Gastroesophageal sphincter (tissue), 4 donors: ENCODE measurements at regions not wholly inside any gene's neighbourhood (a gene's known extent, or its start where the extent isn't known, plus 50 kb on each side); places are given as distances from the start of the nearest gene placed in this dataset.

Experiments used
- ATAC-seq: fragments of 150-250 bp; one replicate; pipeline ENCODE4 v1.9.1; 2016; ENCODE audit warnings: mild to moderate bottlenecking, moderate library complexity
- H3K27ac ChIP-seq, 4 donors: fragments of 200-600 bp; sonication (generic) in 3 of 4; 1 replicate in 3 of 4; 2 replicates in 1 of 4; pipeline ENCODE4 v1.5.1; 2016 to 2019
- H3K27me3 ChIP-seq: fragments of 200-600 bp; sonication (generic); one replicate; pipeline ENCODE4 v1.5.1; 2019
- H3K36me3 ChIP-seq, 2 donors: fragments of 200-600 bp; sonication (generic); one replicate each; pipeline ENCODE4 v1.5.1; 2019; ENCODE audit warnings: control low read depth in 1 of 2
- H3K4me1 ChIP-seq, 3 donors: fragments of 200-600 bp; sonication (generic); 1 replicate in 2 of 3; 2 replicates in 1 of 3; pipeline ENCODE4 v1.5.1; 2016 to 2019; ENCODE audit warnings: control low read depth in 2 of 3
- H3K4me3 ChIP-seq, 2 donors: fragments of 200-600 bp; sonication (generic); one replicate each; pipeline ENCODE4 v1.5.1; 2019; ENCODE audit warnings: mild to moderate bottlenecking in 1 of 2, moderate library complexity in 1 of 2
- H3K9me3 ChIP-seq, 3 donors: fragments of 200-600 bp; sonication (generic); one replicate each; pipeline ENCODE4 v1.5.1; 2017 to 2019; ENCODE audit warnings: control low read depth in 2 of 3
- CTCF ChIP-seq, 4 experiments: fragments of 200-600 bp in 2 of 4; fragments of 450-650 bp in 2 of 4; sonication (generic) in 1 of 4; IDR thresholded peaks; one replicate each; pipeline ENCODE4 v1.5.1; 2017 to 2019; ENCODE audit warnings: antibody characterized with exemption in 4 of 4, mild to moderate bottlenecking in 2 of 4, moderate library complexity in 2 of 4
- EP300 ChIP-seq: sonication (generic); formaldehyde crosslinking; IDR thresholded peaks from one replicate; pipeline ENCODE4 v1.6.1; 2017; ENCODE audit warnings: antibody characterized with exemption, mild to moderate bottlenecking
- POLR2A ChIP-seq, 2 donors: fragments of 450-650 bp; IDR thresholded peaks; one replicate each; pipeline ENCODE4 v1.6.1; 2017; ENCODE audit warnings: antibody characterized with exemption in 2 of 2, mild to moderate bottlenecking in 2 of 2, moderate library complexity in 1 of 2
- POLR2AphosphoS5 ChIP-seq: sonication (generic); formaldehyde crosslinking; IDR thresholded peaks from one replicate; pipeline ENCODE4 v1.6.1; 2017; ENCODE audit warnings: antibody characterized with exemption
- WGBS, 2 donors: methylation state at CpG; one replicate each; pipeline ENCODE4 v1.1.5; 2018; ENCODE audit warnings: low coverage in 1 of 2; 5-methylcytosine and 5-hydroxymethylcytosine counted together

GRCh38 chr10:70970830-70971229, 82.5 kb upstream of the PCBD1 start:
- TF ChIP-seq POLR2AphosphoS5 = no peak
- no peak for TF ChIP-seq CTCF (IDR thresholded peaks at IDR 0.05)
- no peak for TF ChIP-seq POLR2A (IDR thresholded peaks at IDR 0.05)
- TF ChIP-seq EP300 = no peak
- Histone ChIP-seq H3K4me3 (no peak overlapping the region), H3K4me1 (no peaks in the 10 kb centered on the region), H3K9me3 (peaks cover 0 to 31% (median 0%) of the 10 kb centered on the region in 3 donors), H3K36me3 (no peaks in the 10 kb centered on the region), H3K27me3 (peaks cover 2% of the 10 kb centered on the region), H3K27ac (no peak overlapping the region)
- 22 to 25% methylated on average over 2 to 5 of the region's 5 CpGs for WGBS, 2 donors
- ATAC-seq = no peak

GRCh38 chr10:70973275-70973674, 84.9 kb upstream of the PCBD1 start:
- H3K4me3 ChIP-seq = no peak overlapping the region
- no peaks in the 10 kb centered on the region for H3K36me3 ChIP-seq
- TF ChIP-seq CTCF (IDR thresholded peaks at IDR 0.05) = no peak
- TF ChIP-seq POLR2AphosphoS5 = no peak
- H3K9me3 ChIP-seq = peaks cover 0 to 34% (median 0%) of the 10 kb centered on the region in 3 donors
- ATAC-seq = no peak
- no peaks in the 10 kb centered on the region for H3K27me3 ChIP-seq
- H3K27ac ChIP-seq = no peak overlapping the region
- H3K4me1 ChIP-seq = no peaks in the 10 kb centered on the region

GRCh38 chr10:70974351-70974901, 86.1 kb upstream of the PCBD1 start:
- TF ChIP-seq EP300 (no peak), CTCF (IDR thresholded peaks at IDR 0.05) (no peak), POLR2A (IDR thresholded peaks at IDR 0.05) (no peak), POLR2AphosphoS5 (no peak)
- H3K27ac ChIP-seq = no peak overlapping the region
- H3K4me3 ChIP-seq = no peak overlapping the region
- ATAC-seq = no peak
- H3K9me3 ChIP-seq = peaks cover 0 to 34% (median 0%) of the 10 kb centered on the region in 3 donors
- WGBS, 2 donors = 63% methylated on average over 2 of the region's 5 CpGs; no CpG with 5 or more reads in 1 of the 2 donors
- no peaks in the 10 kb centered on the region for H3K36me3 ChIP-seq
- no peaks in the 10 kb centered on the region for H3K27me3 ChIP-seq
- no peaks in the 10 kb centered on the region for H3K4me1 ChIP-seq

- ATAC-seq = no peak
Observed at GRCh38 chr10:70974920-70975319, 86.6 kb upstream of the PCBD1 start.

More at GRCh38 chr10:70974920-70975319, 86.6 kb upstream of the PCBD1 start:
- WGBS, 2 donors = 65 to 75% methylated on average over 7 of the region's 7 CpGs
- no peaks in the 10 kb centered on the region for H3K36me3 ChIP-seq
- H3K4me3 ChIP-seq = no peak overlapping the region
- no peaks in the 10 kb centered on the region for H3K27me3 ChIP-seq
- no peak overlapping the region for H3K27ac ChIP-seq
- H3K4me1 ChIP-seq = no peaks in the 10 kb centered on the region
- H3K9me3 ChIP-seq = peaks cover 0 to 34% (median 0%) of the 10 kb centered on the region in 3 donors
- TF ChIP-seq EP300 (no peak), POLR2AphosphoS5 (no peak), CTCF (IDR thresholded peaks at IDR 0.05) (no peak), POLR2A (IDR thresholded peaks at IDR 0.05) (no peak)
